CD4-positive, alpha-beta T cell treated with Interleukin-1 beta for 1 hour (primary cell): ENCODE measurements at regions not wholly inside any gene's neighbourhood (a gene's known extent, or its start where the extent isn't known, plus 50 kb on each side); places are given as distances from the start of the nearest gene placed in this dataset.

Source experiments
- DNase-seq, 2 donors: peaks; one replicate each; pipeline ENCODE4 v3.0.0-alpha.2; 2020 to 2022

DNA sequence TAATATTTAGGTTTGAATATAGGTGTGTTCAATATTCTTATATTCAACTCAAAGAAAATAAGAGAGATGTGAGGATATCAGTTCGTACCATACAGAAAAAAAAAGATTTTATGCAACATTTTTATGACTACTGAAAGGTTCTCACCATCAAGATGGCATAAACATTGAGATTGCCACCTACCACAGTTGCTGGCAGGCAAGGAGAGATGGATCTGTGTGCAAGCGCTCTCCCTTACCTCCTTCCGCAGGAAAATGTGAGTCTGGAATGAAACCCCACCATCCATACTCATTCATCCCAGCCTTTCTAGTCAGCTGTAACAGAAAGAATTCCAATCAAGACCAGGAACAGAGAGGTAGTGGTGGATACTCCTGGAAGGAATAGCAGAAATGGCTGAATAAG, 376.9 kb downstream of the PPP3CA start:
- no peak for DNase-seq

DNA sequence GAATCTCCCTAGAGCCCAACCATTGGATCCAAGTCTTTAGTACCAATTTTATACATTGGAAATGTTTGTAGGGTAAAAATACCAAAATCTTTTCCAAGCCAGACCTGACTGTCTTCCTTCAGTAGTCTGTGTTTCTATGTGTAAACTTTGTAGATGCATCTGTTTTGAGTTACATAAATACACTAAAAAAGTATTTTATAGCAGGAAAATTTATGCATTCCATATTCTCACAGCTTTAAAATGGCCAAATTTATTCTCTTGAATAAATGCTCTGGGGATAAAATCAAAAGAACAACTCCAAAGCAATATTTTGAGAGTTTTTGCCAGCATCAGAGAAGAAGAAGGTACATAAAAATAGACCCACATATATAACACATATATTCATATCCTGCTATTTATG, 377.4 kb downstream of the PPP3CA start:
- DNase-seq, result no peak

DNA sequence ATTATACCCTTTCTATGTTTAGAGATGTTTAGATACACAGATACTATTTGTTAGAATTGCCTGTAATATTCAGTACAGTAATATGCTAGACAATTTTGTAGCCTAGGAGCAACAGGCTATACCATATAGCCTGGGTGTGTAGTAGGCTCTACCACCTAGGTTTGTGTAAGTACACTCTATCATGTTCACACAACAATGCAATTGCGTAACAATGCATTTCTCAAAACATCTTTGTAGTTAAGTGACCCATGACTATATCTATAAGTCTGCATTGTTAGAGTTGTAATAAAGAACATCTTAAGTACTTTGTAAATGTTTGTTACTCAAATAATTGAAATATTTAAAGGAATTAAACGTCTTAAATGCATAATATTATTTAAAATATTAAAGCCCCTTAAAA, 379.3 kb downstream of the PPP3CA start:
- no peak for DNase-seq

DNA sequence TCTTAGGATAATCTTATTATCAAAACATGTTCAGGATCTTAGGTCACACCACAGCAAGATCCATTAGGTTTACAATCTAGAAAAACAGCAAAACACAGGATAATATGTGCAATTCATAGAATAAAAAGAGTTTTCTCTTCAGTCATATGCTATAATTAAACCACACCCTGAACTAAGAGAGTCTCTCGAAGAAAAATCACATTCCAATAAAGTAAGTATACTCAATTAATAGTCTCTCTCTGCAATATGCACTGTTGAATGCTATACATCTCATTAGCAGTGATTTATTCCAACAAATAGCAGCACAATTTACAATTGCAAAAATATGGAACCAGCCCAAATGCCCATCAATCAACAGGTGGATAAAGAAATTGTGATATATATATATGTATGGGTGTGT, 383.7 kb downstream of the PPP3CA start:
- DNase-seq, result no peak

DNA sequence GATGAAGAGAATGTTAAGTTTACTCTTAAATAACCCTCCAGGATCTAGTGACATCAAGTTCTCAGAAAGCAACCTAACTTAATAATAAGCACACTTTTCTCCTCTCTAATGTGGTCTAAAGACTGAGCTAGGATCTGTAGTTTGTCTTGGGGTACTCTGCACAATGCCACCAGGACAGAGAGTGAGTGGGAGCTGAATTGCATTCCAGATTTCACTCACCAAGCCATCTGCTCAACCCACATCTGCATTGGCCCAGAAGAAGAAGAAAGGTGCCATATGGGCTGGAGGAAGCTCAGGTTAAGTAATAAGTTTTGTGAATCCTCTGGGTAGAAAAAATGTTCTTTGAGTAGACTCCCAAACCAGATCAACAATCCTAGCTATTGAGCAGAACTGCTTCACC, 384.6 kb downstream of the PPP3CA start:
- no peak for DNase-seq

DNA sequence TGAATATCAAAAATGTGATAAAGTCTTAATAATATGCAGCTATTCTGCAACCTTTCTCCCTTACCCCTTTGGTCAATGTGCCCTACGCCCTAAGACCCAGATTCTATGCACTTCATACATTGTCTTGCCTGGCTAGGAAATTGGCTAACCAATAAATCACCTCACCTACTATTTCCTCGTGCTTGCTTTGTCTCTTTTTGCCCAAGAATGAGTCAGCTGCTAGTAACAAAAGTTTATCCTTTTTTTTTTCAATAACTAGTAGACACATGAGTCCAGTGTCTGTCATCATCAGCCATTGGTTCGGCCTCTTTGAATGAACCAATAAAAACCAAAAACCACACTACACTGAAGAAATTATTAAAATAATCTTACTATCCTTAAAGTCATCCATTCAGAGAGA, 387.1 kb downstream of the PPP3CA start:
- DNase-seq, result no peak

DNA sequence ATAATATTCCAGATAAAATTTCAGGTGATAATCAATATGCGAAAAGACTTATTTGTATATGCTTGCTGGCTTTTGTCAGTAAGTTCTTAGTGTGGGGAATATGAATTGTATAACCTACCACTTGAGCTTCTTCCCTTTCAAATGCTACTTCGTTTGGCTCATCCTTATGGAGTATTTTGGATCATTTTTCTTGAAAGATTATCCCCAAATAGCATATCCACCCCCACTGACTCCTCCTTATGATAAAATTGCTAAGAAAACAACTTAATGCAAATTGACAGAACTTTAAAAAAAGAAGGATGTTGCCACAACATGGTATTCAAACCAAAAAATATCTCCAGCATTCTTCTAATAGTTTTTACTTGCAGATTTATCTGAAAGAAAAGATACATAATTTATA, 393.3 kb downstream of the PPP3CA start:
- no peak for DNase-seq

DNA sequence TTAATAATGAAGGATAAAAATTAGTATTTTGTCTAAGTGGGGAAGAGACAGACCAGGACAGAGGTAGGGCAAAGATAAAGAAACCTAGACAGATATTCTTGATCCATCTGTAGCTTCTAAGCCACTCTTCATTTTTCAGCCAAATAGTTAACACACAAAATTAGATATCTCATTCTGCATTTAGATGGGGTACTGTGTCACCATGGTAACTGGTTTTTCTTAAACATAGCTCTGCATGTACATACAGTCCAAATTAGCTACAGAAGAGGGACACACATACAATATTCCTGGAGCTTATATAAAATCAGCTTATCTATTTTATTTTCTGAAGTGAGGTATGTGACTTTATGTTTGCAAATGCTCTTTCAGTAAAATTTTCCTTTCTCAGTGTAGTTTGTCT, 393.7 kb downstream of the PPP3CA start:
- no peak for DNase-seq

DNA sequence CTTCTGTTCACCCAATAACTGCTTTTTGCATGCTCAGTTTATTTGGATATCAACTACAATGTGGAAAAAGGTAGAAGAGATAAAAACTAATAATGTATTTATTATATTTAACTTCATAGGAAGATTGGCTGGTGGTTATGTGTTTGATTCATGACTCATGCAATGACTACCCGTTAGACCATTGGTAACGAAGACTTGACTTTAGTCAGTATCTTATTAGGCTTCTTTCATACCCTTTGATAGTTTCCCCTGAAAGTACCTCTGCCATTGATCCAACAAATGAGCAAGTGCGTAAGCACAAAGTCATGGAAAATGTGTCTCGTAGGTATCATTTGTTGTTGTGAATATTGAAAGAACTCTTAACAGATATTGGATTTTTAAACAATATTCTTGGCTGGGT, 394.7 kb downstream of the PPP3CA start:
- no peak for DNase-seq

DNA sequence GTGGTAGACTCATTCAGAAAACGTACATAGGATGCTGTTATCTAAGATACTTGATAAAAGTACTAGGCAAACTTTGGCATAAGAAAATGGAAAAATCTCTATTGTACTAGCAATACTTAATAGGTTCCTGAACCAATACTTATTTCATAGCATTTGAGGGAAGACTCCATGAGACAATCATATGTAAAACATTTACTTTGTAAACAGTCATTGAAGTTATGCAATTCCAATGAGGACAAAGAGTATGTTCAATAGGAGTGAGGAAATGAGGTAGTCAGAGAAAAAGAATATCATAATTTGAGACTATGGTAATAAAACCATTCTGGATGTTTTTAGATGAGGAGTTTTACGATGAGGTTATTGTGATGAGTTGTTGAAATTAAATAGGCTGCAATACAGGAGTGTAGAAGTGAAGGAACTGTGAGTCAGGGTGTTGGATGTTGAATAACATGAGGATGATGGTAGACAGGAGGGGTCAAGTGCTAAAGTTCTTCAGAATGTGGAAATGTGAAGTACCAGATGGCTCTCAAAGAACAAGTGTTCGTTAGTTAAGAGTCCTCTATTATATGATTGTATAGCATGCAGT, 397.9 kb downstream of the PPP3CA start:
- no peak for DNase-seq

DNA sequence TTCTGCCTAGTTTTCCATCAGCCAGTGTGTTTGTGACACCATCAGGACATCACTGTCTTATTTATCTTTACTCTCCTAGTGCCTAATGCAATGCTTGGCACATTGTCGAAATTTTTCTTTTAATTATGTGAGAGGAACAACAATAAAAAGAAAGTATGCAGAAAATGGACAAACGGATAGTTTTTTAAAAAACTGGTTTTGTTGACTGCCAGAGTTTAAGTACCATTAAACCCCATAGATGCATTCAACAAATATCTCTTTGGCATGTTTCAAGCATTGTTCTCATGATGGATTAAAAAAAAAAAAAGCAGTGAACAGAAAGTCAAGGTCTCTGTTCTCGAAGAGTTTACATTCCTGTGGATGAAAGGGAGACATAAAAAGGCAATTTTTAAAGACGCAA, 398.4 kb downstream of the PPP3CA start:
- no peak for DNase-seq

DNA sequence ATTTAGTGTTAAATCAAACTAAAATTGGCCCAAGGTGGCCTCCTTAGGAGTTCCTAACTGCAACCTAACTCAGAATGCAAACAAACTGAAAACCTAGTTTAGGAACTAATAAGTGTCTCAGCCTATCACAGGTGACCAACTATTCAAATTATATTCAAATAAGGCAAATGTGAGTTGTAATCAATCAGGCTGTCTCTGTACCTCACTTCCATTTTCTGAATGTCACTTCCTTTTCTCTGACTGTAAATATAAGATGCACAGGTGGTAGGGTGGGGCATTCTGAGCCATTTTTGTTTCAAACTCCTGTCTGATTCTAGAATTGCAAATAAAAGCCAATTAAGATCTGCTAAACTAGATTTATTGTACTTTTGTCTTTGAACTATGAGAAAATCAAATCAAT, 401.5 kb downstream of the PPP3CA start:
- no peak for DNase-seq

DNA sequence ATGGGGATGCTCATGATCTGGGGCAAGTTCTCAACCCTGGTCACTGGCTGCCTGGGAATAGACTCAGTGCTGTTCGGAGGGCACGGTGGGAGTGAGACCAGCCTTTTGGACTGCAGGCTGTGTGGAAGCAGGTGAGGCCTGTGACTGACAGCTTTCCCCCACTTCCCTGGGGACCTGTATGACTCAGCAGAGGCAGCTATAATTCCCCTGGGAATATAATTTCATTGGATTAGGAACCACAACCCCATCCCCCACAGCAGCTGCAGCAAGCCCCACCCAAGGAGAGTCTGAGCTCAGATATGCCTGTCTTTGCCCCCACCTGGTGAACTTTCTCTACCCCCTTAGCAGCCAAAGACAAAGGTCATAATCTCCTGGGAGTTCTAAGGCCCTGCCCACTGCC, 408.6 kb downstream of the PPP3CA start:
- DNase-seq, result no peak

DNA sequence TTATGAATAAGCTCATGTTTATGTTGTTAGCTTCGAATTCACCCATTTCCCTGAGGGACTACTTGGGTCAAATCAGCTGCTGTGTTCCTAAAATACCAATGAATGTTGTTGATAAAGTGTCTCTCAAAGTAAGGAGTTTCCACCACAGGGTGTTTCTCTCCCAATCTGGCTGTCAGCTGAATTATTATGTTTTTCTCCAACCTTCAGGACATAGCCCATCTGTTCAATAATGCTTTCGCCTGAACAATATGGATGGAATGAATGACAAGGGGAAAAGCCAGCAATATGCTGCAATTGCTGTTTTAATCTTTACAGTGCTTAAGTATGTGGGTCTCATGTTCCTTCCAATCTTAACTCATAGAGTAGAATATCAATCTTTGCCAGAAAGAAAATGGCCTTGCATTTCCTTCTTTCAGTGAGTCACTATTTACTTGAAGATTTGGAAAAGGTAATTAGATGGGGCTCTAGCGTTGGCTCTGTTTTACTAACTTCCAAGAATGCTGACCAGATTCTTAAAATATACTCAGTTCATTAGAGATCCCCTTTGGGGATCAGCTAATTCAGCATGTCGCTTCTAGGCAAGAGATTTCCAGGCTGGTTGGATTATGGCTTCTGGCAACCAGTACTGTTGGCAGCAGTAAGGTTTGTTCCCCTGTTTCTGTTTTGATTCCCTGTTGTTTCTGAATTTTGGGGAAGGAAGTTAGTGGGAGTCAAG, 410.5 kb downstream of the PPP3CA start:
- DNase-seq, result no peak

DNA sequence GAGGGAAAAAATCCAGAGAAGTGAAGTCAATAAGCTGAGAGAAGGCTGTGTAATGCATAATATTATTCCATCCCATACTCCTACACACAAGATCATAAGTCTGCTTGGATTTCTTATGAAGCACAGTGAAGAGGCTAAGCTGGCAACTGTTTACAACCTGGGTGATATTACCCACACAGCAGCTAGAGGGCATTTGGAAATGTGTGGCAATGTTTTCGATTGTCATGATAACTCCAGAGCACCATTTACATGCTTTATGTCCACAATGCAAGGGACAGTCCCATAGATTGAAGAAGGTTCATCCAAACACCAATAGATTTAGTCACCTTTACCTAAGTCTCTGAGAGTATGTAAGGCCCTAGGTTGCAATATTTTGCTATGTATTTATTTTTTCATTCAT, 412.2 kb downstream of the PPP3CA start:
- DNase-seq, result peak in 1 of 2 donors; percentile 19

DNA sequence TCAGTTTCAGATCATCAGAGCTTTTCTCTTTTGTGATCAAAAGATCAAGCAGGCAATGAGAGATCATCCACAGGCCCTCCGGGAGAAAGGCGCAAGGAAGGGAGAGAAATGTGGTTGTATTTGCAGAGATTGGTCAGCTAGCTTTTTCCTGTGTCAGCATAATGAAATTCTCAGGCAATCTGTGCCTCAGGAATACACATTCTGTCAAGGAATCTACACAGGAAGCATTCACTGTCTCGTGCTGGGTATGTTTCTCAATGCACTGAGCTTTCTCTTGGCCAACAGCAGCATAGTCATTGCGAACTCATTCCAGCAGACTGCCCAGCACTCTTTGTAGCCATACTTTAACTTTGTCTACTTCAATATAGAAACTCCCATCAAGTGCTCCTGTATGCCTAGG, 413.7 kb downstream of the PPP3CA start:
- no peak for DNase-seq

DNA sequence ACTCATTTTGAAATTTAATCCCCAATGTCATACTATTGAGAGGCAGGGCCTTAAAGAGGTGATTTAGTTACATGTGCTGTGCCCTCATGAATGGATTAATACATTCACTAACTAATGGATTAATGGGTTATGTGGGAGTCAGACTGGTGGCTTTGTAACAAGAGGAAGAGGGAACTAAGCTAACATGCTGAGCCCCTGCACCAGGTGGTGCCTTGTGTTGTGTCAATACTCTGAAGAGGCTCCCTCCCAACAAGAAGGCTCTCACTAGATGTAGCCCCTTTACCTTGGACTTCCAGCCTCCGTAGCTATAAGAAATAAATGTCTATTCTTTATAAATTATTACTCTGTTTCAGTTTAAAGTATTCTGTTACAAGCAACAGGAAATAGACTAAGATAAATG, 411.9 kb upstream of the EMCN start:
- DNase-seq, result no peak

DNA sequence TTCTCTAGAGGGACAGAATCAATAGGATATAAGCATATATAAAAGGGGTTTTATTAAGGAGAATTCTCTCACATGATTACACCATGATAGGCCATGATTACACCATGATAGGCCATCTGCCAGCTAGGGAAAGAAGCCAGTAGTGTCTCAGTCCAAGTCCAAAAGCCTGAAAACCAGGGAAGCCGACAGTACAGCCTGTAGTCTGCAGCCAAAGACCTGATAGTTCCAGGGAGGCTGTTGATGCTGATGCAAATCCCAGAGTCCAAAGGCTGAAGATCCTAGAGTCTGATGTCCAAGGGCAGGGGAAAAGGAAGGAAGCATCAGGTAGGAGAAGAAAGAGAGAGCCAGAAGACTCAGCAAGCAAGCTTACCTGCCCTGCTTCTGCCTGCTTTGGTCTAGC, 411.3 kb upstream of the EMCN start:
- DNase-seq, result no peak

DNA sequence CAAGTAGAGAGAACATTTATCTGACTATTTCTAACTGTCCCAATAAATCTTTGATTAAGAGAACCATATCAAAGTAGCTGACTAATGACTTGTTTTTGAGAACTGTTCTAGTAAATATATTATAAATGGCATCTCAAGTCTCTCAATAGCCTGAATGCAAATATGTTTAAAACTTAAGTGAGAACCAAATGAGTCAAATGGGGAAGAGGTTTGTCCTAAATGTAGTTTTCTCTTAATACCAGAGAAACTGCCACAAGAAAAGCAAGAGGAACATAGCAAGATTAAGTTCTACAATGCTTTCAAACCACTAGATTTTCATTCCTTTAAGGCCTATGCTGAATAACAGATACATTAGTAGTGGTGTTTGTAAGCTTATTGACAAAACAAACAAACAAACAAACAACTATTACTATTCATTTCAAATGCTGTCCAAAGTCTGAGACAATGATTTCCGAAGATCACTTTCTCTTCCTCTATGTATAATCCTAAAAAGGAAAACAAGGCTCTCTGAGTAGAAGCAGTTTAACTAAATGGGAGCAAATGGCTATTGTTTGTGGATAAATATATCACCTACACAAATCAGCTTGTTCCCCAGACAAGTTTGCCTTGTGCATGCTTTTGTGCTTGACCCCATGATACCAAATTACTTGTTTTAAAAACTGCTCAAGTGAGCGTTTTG, 408.4 kb upstream of the EMCN start:
- DNase-seq, result no peak

DNA sequence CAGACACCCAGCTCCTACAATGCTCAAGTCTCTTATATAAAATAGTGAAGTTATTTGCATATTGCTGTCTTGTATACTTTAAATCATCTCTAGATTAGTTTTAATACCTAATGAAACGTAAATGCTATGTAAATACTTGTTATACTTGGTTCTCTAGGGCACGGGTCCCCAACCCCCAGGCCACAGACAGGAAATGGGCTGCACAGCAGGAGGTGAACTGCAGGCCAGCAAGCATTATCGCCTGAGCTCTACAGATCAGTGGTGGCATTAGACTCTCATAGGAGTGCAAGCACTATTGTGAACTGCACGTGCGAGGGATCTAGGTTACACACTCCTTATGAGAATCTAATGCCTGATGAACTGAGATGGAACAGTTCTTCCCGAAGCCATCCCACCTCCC, 395.9 kb upstream of the EMCN start:
- no peak for DNase-seq

DNA sequence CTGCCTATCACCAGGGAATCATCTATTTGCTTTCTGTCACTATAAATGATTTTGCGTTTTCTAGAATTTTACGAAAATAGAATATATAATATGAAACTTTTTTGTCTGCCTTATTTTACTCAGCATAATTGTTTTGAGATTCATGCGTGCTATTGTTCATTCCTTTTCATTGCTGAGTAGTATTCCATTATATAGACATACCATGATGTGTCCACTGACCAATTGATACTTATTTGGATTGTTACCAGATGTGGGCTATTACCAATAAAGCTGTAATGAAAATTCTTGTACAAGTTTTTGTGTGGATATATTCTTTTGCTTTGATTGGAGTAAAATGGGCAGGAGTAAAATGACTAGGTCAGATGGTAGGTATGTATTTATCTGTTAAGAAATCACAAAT, 390.7 kb upstream of the EMCN start:
- no peak for DNase-seq

DNA sequence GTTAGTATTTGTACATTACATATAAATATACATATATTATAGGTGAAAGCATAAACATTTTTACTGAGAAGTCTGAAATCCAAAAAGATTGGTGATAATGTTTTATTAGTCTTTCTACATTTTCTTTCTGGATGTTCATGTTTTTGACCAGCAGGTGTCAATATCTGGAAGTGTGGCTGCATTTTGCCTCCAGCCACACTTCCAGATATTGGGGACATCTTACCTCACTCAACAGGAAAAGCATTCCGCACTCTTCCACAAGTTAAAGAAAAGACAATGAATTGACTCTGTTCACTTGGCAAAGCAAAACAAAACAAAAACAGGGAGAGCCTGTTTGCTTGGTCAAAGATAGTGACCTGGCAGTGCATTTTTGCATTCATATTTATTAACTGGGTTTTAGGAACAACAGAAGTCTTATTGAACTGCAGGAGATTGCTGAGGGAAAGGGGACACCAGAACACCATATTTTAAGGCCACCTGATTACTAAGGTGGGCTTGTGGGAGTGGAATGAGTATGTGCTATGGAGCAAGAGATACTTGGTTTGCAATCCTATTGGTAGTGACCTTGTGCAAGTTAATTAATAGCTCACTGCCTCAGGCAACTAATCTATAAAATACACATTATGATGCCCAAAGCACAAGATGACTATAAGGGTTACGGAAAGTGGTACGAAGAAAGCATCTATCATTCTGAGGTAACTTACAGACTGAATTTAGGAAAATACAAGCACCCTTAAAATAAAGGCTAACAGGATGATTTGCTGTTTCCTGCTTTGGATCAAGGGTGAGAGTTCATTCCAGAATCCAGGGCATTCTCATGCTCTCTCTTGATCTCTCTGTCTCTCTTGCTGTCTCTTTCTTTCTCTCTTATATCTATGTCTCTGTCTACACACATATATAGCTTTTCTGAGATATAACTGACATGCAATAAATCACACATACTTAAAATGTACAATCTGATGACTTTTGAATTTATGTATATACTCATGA, 389.9 kb upstream of the EMCN start:
- no peak for DNase-seq

DNA sequence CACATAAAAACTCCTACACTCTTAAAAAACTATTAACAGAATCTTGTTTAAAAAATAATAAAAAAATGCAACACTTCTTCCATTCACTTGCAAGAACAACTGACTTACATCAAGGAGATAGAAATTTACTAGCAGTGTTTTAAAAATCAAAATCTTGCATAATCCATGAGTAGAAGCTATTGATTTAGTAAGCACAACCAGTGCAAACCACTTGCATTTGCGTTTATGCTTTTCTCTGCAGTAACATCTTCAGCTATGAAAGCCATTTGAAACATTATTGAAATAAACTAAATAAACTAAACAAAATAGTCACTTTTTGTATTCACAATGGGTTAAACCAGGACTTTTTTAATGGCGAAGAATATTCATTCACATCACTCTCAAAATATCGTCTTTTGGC, 389.2 kb upstream of the EMCN start:
- no peak for DNase-seq
